ENCODE measurements at regions not wholly inside any gene's neighbourhood (a gene's known extent, or its start where the extent isn't known, plus 50 kb on each side); places are given as distances from the start of the nearest gene placed in this dataset.
"Not testable (repeated sequence)": the region's sequence is repeated elsewhere in the genome, so short reads cannot be mapped to it uniquely, and the experiment has no call there.

- no peak for DNase-seq (ENCODE audit: low read depth in 2 of 2)
Measured at GRCh38 chr2:83155826-83156225, 1303.3 kb downstream of the SUCLG1 start.

- DNase-seq (ENCODE audit: low read depth in 2 of 2) = no peak
Measured at GRCh38 chr2:83143946-83144345, 1315.1 kb downstream of the SUCLG1 start.

GRCh38 chr2:83142934-83143333 is 1316.1 kb downstream of the SUCLG1 start:
- no peak for DNase-seq (ENCODE audit: low read depth in 2 of 2)

GRCh38 chr2:83115606-83116005 is 1343.5 kb downstream of the SUCLG1 start:
- no peak for DNase-seq (ENCODE audit: low read depth in 2 of 2)

GRCh38 chr2:83115155-83115554 is 1343.9 kb downstream of the SUCLG1 start:
- no peak for DNase-seq (ENCODE audit: low read depth in 2 of 2)

- no peak for DNase-seq (ENCODE audit: low read depth in 2 of 2)
Measured at GRCh38 chr2:83113953-83114352, 1345.1 kb downstream of the SUCLG1 start.

GRCh38 chr2:83112858-83113257 is 1346.2 kb downstream of the SUCLG1 start:
- DNase-seq (ENCODE audit: low read depth in 2 of 2) = no peak

- DNase-seq (ENCODE audit: low read depth in 2 of 2) = no peak
Measured at GRCh38 chr2:83109284-83109683, 1349.8 kb downstream of the SUCLG1 start.

- no peak for DNase-seq (ENCODE audit: low read depth in 2 of 2)
Measured at GRCh38 chr2:83106853-83107252, 1352.2 kb downstream of the SUCLG1 start.

- no peak for DNase-seq (ENCODE audit: low read depth in 2 of 2)
Measured at GRCh38 chr2:83104202-83104601, 1354.9 kb downstream of the SUCLG1 start.

GRCh38 chr2:83103613-83104012 is 1355.5 kb downstream of the SUCLG1 start:
- DNase-seq (ENCODE audit: low read depth in 2 of 2) = no peak

- DNase-seq (ENCODE audit: low read depth in 2 of 2) = not testable (repeated sequence)
Measured at GRCh38 chr2:83089051-83089450, 1370.0 kb downstream of the SUCLG1 start.

- DNase-seq (ENCODE audit: low read depth in 2 of 2) = no peak
Measured at GRCh38 chr2:83085869-83086268, 1373.2 kb downstream of the SUCLG1 start.

- no peak for DNase-seq (ENCODE audit: low read depth in 2 of 2)
Measured at GRCh38 chr2:83081826-83082690, 1377.0 kb downstream of the SUCLG1 start.

GRCh38 chr2:83079007-83079406 is 1380.1 kb downstream of the SUCLG1 start:
- no peak for DNase-seq (ENCODE audit: low read depth in 2 of 2)

GRCh38 chr2:83072767-83073166 is 1386.3 kb downstream of the SUCLG1 start:
- DNase-seq (ENCODE audit: low read depth in 2 of 2) = no peak

GRCh38 chr2:83071914-83072313 is 1387.2 kb downstream of the SUCLG1 start:
- no peak for DNase-seq (ENCODE audit: low read depth in 2 of 2)

- no peak for DNase-seq (ENCODE audit: low read depth in 2 of 2)
Measured at GRCh38 chr2:83071352-83071751, 1387.7 kb downstream of the SUCLG1 start.

GRCh38 chr2:83069724-83070123 is 1389.4 kb downstream of the SUCLG1 start:
- no peak for DNase-seq (ENCODE audit: low read depth in 2 of 2)

- DNase-seq (ENCODE audit: low read depth in 2 of 2) = no peak
Measured at GRCh38 chr2:83068714-83069113, 1390.4 kb downstream of the SUCLG1 start.

GRCh38 chr2:83067947-83068346 is 1391.1 kb downstream of the SUCLG1 start:
- DNase-seq (ENCODE audit: low read depth in 2 of 2) = no peak

- DNase-seq (ENCODE audit: low read depth in 2 of 2) = no peak
Measured at GRCh38 chr2:83063933-83064332, 1395.1 kb downstream of the SUCLG1 start.

GRCh38 chr2:83063511-83063910 is 1395.6 kb downstream of the SUCLG1 start:
- DNase-seq (ENCODE audit: low read depth in 2 of 2) = no peak

GRCh38 chr2:83058683-83059082 is 1400.4 kb downstream of the SUCLG1 start:
- DNase-seq (ENCODE audit: low read depth in 2 of 2) = no peak
